ENCODE measurements at regions not wholly inside any gene's neighbourhood (a gene's known extent, or its start where the extent isn't known, plus 50 kb on each side); places are given as distances from the start of the nearest gene placed in this dataset.

DNA sequence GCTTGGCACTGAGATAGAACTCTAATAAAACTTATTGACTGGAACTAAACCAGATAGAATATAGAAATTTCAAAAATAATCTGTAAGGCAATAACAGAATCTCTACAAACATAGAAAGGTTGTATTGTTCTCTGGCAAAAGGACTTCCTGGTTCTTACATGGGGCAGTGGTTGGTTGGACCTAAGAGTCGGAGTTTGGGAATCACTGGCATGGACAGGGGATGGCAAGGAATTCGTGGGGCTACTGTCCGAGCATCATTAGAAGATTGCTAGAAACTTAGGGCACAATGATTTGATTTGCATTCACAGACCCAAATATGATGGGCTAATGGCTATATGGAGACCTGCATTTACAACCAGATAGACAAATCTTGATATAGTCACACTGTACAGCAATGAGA, 103.8 kb upstream of the GOT2 start:
- TF ChIP-seq, protein P1, sequence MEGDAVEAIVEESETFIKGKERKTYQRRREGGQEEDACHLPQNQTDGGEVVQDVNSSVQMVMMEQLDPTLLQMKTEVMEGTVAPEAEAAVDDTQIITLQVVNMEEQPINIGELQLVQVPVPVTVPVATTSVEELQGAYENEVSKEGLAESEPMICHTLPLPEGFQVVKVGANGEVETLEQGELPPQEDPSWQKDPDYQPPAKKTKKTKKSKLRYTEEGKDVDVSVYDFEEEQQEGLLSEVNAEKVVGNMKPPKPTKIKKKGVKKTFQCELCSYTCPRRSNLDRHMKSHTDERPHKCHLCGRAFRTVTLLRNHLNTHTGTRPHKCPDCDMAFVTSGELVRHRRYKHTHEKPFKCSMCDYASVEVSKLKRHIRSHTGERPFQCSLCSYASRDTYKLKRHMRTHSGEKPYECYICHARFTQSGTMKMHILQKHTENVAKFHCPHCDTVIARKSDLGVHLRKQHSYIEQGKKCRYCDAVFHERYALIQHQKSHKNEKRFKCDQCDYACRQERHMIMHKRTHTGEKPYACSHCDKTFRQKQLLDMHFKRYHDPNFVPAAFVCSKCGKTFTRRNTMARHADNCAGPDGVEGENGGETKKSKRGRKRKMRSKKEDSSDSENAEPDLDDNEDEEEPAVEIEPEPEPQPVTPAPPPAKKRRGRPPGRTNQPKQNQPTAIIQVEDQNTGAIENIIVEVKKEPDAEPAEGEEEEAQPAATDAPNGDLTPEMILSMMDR (conservative IDR thresholded peaks at IDR 0.05): no peak

DNA sequence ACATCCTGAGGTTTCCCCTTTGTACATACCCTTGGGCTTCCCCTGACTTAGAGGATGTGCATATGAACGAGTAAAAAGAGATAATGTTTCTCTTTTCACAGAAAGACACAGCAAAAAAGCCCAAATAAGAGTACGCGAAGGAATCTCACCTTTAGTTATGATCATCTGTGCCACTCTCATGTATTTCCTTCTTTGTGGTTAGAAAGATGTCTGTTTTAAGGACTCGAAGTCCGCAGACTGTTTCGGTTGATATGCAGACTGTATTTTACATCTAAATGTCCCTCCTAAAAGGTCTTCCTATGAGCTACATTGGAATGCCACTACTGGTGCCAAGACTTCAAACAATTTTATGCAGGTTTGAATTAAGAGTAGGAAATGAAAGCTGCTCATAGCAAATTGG, 102.3 kb upstream of the GOT2 start:
- TF ChIP-seq, protein P1 (conservative IDR thresholded peaks at IDR 0.05): no peak
- H3K27ac ChIP-seq: no peak overlapping the region

More for the DNA sequence above, 103.8 kb upstream of the GOT2 start:
- H3K27ac ChIP-seq: no peak overlapping the region

DNA sequence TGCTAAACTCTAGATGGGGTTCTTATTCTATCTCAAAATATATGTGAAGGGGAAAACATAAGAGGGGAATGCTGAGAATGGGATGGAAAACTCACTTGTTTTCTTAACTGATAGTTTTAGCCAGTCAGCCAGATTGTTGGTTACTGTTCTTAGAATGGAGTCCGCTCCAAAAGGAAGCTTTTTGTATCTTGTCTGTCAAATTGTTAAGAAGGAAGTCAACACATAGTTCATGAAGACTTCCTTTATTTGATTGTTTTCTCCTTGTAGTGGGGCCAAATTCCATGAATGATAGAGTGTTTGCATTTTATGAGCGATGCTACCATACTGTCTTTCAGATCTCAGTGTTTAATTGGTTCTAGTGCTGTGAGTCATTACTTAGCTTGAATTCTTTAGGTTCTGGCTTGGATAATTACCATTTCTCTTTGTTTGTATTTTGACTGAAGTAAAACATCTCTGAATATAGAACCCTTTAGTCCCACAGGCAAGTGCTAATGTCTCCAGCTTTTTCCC, 98.3 kb upstream of the GOT2 start:
- no peak overlapping the region for H3K27ac ChIP-seq
- TF ChIP-seq, protein P1 (conservative IDR thresholded peaks at IDR 0.05): no peak

GRCh38 chr16:58831386-58831785, 97.3 kb upstream of the GOT2 start:
- TF ChIP-seq, protein P1 (conservative IDR thresholded peaks at IDR 0.05): no peak
- H3K27ac ChIP-seq: no peak overlapping the region

DNA sequence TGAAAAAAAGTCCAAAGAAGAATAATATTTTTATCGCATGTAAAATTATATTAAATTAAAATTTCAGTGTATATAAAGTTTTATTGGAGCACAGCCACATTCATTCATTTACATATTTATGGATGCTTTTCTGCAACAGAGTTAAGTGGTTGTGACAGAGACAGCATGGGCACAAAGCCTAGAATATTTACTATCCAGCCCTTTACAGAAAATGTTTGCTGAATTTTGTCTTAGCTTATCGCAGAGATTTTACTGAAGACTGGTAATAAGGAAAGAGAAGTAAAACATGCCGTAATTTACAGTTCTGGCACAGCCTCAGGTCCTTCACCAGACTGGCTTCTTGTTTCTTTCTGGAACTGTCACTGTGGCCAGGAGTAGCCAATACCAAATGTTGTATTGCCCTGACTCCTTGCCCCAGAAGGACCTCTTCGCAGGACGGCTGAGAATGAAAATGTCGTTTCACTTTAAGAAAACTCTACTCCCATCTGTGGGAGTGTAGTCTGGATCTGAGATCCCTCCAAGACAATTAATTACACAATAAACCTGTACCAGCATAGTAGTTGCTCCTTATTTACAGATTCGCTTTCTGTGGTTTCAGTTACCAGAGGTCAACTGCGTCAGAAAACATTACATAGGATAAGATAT, 94.9 kb upstream of the GOT2 start:
- TF ChIP-seq, protein P1 (conservative IDR thresholded peaks at IDR 0.05): no peak
- peak overlapping the region; percentile 61 for H3K27ac ChIP-seq

DNA sequence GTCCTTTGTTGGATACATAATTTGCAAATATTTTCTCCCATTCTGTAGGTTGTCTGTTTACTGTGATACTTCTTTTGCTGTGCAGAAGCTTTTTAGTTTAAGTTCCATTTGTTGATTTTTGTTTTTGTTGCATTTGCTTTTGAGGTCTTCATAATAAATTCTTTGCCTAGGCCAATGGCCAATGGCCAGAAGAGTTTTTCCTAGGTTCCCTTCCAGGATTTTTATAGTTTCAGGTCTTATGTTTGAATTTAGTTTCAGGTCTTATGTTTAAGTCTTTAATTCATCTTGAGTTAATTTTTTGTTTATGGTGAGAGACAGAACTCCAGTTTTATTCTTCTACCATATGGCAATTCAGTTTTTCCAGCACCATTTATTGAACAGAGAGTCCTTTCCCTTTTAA, 90.1 kb upstream of the GOT2 start:
- TF ChIP-seq, protein P1 (conservative IDR thresholded peaks at IDR 0.05): no peak
- H3K27ac ChIP-seq: no peak overlapping the region

GRCh38 chr16:58821886-58822285, 87.8 kb upstream of the GOT2 start:
- TF ChIP-seq, protein P1 (conservative IDR thresholded peaks at IDR 0.05): no peak
- H3K27ac ChIP-seq: no peak overlapping the region
